Testis (tissue), 2 donors: ENCODE measurements at regions not wholly inside any gene's neighbourhood (a gene's known extent, or its start where the extent isn't known, plus 50 kb on each side); places are given as distances from the start of the nearest gene placed in this dataset.

Experiments used
- CTCF ChIP-seq, 3 experiments: fragments of 450-650 bp in 2 of 3; fragments of 200-600 bp in 1 of 3; sonication (generic) in 1 of 3; IDR thresholded peaks; one replicate each; pipeline ENCODE4 v1.5.1; 2016 to 2019; ENCODE audit warnings: antibody characterized with exemption in 3 of 3, mild to moderate bottlenecking in 2 of 3, moderate library complexity in 1 of 3
- POLR2A ChIP-seq: fragments of 450-650 bp; IDR thresholded peaks from one replicate; pipeline ENCODE4 v1.6.1; 2017; ENCODE audit warnings: antibody characterized with exemption, mild to moderate bottlenecking, moderate library complexity

GRCh38 chr3:23028294-23028693 is 174.8 kb upstream of the UBE2E2 start:
- TF ChIP-seq POLR2A (no peak), CTCF (IDR thresholded peaks at IDR 0.05) (no peak)
